GM13976 (cell line): ENCODE measurements at regions not wholly inside any gene's neighbourhood (a gene's known extent, or its start where the extent isn't known, plus 50 kb on each side); places are given as distances from the start of the nearest gene placed in this dataset.

ENCODE experiments used
- DNase-seq: peaks from one replicate; pipeline ENCODE4 v3.0.0; 2012; ENCODE audit warnings: low spot score
- in situ Hi-C: fragments of 300-500 bp; cut with MboI; formaldehyde crosslinking; loops from one replicate; pipeline ENCODE4 v1.12.0; 2022; ENCODE audit warnings: low sequenced_read_pairs, mixed read lengths, inconsistent platforms; ENCODE audit not compliant: unreplicated experiment
- TF ChIP-seq, protein P1 (sequence below): IDR thresholded peaks from 2 replicates; pipeline ENCODE4 v1.5.1; 2012; ENCODE audit warnings: borderline replicate concordance, mild to moderate bottlenecking; ENCODE audit not compliant: insufficient read depth; ENCODE audit errors: extremely low read depth, missing control alignments, control extremely low read depth

DNA sequence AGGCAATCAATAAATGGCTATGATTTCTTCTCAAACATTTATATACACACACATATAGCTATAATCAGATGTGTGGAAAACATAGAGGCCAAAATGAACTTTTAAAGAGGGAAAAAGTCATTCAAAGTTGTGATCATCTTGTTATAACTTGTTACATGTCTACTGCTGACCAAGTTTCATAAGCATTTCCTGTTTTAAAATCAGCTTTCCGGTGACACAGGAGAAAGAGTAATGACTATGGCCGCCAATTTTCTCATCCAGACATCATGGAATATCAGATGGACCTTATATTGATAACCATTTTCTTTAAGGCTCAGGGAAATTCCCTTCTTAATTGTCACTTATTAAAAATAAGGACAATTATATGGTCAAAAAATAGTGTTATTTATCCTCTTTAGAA lies 71.7 kb upstream of the AGTR1 start:
- no peak for DNase-seq
- TF ChIP-seq, protein P1, sequence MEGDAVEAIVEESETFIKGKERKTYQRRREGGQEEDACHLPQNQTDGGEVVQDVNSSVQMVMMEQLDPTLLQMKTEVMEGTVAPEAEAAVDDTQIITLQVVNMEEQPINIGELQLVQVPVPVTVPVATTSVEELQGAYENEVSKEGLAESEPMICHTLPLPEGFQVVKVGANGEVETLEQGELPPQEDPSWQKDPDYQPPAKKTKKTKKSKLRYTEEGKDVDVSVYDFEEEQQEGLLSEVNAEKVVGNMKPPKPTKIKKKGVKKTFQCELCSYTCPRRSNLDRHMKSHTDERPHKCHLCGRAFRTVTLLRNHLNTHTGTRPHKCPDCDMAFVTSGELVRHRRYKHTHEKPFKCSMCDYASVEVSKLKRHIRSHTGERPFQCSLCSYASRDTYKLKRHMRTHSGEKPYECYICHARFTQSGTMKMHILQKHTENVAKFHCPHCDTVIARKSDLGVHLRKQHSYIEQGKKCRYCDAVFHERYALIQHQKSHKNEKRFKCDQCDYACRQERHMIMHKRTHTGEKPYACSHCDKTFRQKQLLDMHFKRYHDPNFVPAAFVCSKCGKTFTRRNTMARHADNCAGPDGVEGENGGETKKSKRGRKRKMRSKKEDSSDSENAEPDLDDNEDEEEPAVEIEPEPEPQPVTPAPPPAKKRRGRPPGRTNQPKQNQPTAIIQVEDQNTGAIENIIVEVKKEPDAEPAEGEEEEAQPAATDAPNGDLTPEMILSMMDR, result no peak
- in situ Hi-C loops, result no loop called here

DNA sequence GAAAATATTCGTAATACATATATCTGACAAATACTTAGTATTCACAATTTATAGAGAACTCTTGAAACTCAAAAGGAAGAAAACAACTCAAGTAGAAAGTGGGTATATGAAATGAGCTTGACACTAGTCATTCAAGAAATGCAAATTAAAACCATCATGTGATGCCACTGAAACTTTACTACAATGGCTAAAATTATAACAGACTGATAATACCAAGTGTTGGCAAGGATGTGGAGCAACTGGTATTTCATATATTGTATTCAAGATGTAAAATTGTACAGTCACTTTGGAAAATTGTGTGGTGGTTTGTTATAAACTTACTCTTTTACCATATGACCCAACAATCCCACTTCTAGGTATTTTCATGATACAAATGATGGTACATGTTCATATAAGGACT lies 68.7 kb upstream of the AGTR1 start:
- no peak for DNase-seq
- in situ Hi-C loops, result no loop called here
- TF ChIP-seq, protein P1, result no peak

DNA sequence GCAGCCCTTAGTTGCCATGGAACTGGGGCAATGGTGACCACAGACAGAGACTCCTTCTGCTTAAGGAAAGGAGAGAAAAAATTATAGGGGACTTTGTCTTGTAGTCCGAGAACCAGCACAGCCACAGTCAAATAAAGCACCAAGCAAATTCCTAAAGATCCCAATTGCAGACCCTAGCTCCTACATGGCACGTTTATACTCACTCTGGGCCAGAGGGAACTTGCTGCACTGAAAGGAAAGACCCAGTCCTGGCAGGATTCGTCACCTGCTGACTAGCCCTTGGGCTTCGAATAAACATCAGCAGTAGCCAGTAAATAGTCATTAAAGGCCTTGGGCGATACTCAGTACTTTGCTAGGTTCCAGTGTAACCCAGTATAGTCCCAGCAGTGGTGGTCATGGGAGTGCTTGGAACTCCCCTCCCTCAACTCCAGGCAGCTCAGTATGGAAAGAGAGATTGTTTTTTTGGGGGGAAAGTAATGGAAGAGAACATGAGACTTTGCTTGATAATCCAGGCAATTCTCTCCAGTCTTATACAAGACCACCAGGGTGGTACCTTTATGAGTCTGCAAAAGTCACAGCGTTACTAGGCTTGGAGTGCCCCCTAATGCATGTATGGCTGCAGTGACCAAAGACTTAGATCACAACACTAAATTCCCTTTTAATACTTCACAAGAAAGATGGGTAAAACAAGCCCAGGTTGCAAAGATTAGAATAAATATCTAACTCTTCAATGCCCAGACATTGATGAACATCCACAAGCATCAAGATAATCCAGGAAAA lies 66.4 kb upstream of the AGTR1 start:
- in situ Hi-C loops, result no loop called here
- no peak for DNase-seq

DNA sequence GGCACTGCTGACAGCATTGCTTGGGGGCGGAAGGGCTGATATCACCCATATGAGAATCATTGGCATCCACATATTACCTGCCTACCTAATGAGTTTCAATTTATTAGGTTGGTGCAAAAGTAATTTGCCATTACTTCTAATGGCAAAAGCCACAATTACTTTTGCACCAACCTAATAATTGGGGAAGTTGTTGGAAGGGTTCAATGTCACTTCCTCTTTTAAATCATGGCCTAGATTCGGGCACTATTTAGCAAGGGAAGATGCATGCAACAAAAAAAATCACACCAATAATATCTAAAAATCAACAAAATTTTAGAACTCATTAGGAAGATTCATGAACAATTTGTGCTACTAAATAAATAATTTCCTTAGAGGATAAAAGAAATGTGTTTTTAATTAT lies 56.0 kb upstream of the AGTR1 start:
- TF ChIP-seq, protein P1, result no peak
- in situ Hi-C loops, result no loop called here
- DNase-seq, result no peak

More for the DNA sequence above, 66.4 kb upstream of the AGTR1 start:
- TF ChIP-seq, protein P1, result no peak

DNA sequence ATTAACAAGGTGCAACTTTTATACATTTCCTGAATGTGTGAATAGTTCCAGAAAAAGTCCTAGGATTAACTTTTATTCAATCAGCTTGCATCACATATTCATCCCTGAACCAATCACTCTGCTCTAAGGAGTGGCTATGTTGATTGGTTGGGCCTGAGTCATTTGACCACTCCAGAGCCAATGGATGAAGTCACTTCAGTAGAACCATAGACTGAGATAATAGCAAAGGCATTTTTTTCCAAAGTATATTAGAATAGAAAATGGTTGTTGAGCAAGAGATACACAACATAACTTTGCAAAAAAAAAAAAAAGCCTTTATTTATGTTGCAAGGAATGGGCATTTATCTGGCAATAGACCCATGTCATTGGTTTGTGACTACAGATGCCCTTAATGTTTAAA lies 55.5 kb upstream of the AGTR1 start:
- no peak for DNase-seq
- TF ChIP-seq, protein P1, result no peak
- in situ Hi-C loops, result no loop called here

DNA sequence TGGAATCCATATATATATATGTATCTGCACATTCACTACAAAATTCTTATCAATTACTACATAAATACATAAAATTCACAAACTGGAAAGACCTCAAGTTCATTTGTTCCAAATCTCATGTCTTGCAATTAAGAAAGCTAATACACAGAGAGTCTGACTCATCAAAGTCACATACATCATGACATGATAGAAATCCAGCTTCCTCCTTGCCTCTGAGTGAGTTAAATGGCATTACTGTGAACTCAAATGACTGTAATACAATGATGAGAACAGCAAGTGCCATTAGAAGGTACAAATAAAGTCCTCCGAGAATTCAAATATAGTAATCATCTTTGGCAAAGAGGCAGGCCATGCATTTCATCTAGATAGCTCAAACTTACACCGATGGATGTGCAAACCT lies 55.1 kb upstream of the AGTR1 start:
- no peak for DNase-seq
- TF ChIP-seq, protein P1, result no peak
- in situ Hi-C loops, result no loop called here
